ENCODE measurements at regions not wholly inside any gene's neighbourhood (a gene's known extent, or its start where the extent isn't known, plus 50 kb on each side); places are given as distances from the start of the nearest gene placed in this dataset.

DNA sequence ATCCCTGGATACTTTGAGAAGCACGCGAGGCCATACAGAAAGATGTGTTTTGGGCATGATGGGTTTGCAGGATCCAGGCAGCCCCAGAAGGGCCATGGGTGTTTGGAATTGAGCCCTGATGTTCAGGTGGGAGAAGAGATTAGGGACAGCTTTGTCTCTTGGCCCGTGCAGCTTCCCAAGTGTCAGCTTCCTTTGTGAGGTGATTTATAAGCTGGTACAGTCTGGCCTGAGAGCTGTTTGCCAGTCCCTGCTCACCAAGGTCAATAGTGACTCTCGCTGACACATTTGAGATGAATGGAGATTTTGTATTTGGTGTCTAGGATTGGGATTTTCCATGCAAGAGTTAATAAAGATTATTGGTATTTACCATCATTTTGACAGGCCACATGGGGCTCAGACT is 165.9 kb downstream of the ICE1 start:
- TF ChIP-seq, protein P1, sequence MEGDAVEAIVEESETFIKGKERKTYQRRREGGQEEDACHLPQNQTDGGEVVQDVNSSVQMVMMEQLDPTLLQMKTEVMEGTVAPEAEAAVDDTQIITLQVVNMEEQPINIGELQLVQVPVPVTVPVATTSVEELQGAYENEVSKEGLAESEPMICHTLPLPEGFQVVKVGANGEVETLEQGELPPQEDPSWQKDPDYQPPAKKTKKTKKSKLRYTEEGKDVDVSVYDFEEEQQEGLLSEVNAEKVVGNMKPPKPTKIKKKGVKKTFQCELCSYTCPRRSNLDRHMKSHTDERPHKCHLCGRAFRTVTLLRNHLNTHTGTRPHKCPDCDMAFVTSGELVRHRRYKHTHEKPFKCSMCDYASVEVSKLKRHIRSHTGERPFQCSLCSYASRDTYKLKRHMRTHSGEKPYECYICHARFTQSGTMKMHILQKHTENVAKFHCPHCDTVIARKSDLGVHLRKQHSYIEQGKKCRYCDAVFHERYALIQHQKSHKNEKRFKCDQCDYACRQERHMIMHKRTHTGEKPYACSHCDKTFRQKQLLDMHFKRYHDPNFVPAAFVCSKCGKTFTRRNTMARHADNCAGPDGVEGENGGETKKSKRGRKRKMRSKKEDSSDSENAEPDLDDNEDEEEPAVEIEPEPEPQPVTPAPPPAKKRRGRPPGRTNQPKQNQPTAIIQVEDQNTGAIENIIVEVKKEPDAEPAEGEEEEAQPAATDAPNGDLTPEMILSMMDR (IDR thresholded peaks at IDR 0.05; ENCODE audit: low read depth, low read length, poor library complexity, severe bottlenecking) = no peak
- TF ChIP-seq EZH2phosphoT487 (IDR thresholded peaks at IDR 0.05; ENCODE audit: borderline replicate concordance, low read length) = no peak

Measured in DOHH2 (cell line).